Esophagus muscularis mucosa (tissue), 4 donors: ENCODE measurements at regions not wholly inside any gene's neighbourhood (a gene's known extent, or its start where the extent isn't known, plus 50 kb on each side); places are given as distances from the start of the nearest gene placed in this dataset.
A peak's percentile ranks its signal among the peaks of the same experiment; 100 is the strongest.
"Not testable (repeated sequence)": the region's sequence is repeated elsewhere in the genome, so short reads cannot be mapped to it uniquely, and the experiment has no call there.

Experiments
- DNase-seq: peaks from one replicate; pipeline ENCODE4 v3.0.0-alpha.2; 2017; ENCODE audit errors: extremely low spot score
- H3K27ac ChIP-seq, 4 donors: fragments of 200-600 bp; sonication (generic); replicated peaks in 1 of 4; 1 replicate in 3 of 4; 2 replicates in 1 of 4; pipeline ENCODE4 v1.5.1; 2016 to 2019; ENCODE audit warnings: mild to moderate bottlenecking in 1 of 4
- H3K27me3 ChIP-seq, 4 donors: fragments of 200-600 bp; sonication (generic); one replicate each; pipeline versions ENCODE4 v1.5.1 to v1.6.0; 2016 to 2019
- H3K36me3 ChIP-seq, 4 donors: fragments of 200-600 bp; sonication (generic); one replicate each; pipeline ENCODE4 v1.5.1; 2016 to 2019
- H3K4me1 ChIP-seq, 4 donors: fragments of 200-600 bp; sonication (generic); one replicate each; pipeline ENCODE4 v1.5.1; 2016 to 2019
- H3K4me3 ChIP-seq, 4 donors: fragments of 200-600 bp; sonication (generic); 1 replicate in 2 of 4; 2 replicates in 2 of 4; pipeline ENCODE4 v1.5.1; 2016 to 2019; ENCODE audit warnings: mild to moderate bottlenecking in 4 of 4, moderate library complexity in 1 of 4
- H3K9me3 ChIP-seq, 4 donors: fragments of 200-600 bp; sonication (generic); 1 replicate in 3 of 4; 2 replicates in 1 of 4; pipeline ENCODE4 v1.5.1; 2016 to 2019
- EP300 ChIP-seq: sonication (generic); formaldehyde crosslinking; IDR thresholded peaks from one replicate; pipeline ENCODE4 v1.6.1; 2017; ENCODE audit warnings: antibody characterized with exemption
- POLR2A ChIP-seq: fragments of 450-650 bp; IDR thresholded peaks from one replicate; pipeline ENCODE4 v1.6.1; 2017; ENCODE audit warnings: antibody characterized with exemption, moderate library complexity, mild to moderate bottlenecking, low read depth
- POLR2AphosphoS5 ChIP-seq, 2 donors: sonication (generic); formaldehyde crosslinking; IDR thresholded peaks; one replicate each; pipeline ENCODE4 v1.6.1; 2017; ENCODE audit warnings: antibody characterized with exemption in 2 of 2
- WGBS: methylation state at CpG from one replicate; pipeline ENCODE4 v1.1.5; 2018; 5-methylcytosine and 5-hydroxymethylcytosine counted together
- intact Hi-C: fragments of 100-400 bp; cut with DNase I; formaldehyde crosslinking; loops from one replicate; pipeline ENCODE4 v1.15.1; 2023
- TF ChIP-seq, protein P1 (sequence below), 3 experiments: fragments of 200-600 bp in 2 of 3; fragments of 450-650 bp in 1 of 3; sonication (generic) in 2 of 3; IDR thresholded peaks; one replicate each; pipeline ENCODE4 v1.5.1; 2017 to 2019; ENCODE audit warnings: antibody characterized with exemption in 3 of 3, mild to moderate bottlenecking in 2 of 3, moderate library complexity in 1 of 3

- no peak overlapping the region for H3K4me3 ChIP-seq
- no peak for DNase-seq
- H3K27ac ChIP-seq: no peak overlapping the region
- peaks cover 0 to 3% (median 0%) of the 10 kb centered on the region in 4 donors for H3K27me3 ChIP-seq
- 66% methylated on average over 4 of the region's 4 CpGs for WGBS
- intact Hi-C loops: no loop called here
- no peaks in the 10 kb centered on the region for H3K4me1 ChIP-seq
- TF ChIP-seq POLR2AphosphoS5 (IDR thresholded peaks at IDR 0.05) (no peak), EP300 (no peak), POLR2A (no peak)
- TF ChIP-seq, protein P1, sequence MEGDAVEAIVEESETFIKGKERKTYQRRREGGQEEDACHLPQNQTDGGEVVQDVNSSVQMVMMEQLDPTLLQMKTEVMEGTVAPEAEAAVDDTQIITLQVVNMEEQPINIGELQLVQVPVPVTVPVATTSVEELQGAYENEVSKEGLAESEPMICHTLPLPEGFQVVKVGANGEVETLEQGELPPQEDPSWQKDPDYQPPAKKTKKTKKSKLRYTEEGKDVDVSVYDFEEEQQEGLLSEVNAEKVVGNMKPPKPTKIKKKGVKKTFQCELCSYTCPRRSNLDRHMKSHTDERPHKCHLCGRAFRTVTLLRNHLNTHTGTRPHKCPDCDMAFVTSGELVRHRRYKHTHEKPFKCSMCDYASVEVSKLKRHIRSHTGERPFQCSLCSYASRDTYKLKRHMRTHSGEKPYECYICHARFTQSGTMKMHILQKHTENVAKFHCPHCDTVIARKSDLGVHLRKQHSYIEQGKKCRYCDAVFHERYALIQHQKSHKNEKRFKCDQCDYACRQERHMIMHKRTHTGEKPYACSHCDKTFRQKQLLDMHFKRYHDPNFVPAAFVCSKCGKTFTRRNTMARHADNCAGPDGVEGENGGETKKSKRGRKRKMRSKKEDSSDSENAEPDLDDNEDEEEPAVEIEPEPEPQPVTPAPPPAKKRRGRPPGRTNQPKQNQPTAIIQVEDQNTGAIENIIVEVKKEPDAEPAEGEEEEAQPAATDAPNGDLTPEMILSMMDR (IDR thresholded peaks at IDR 0.05): no peak
- peaks cover 0 to 10% (median 3%) of the 10 kb centered on the region in 4 donors for H3K9me3 ChIP-seq
- H3K36me3 ChIP-seq: no peaks in the 10 kb centered on the region
These were observed 100.7 kb downstream of the MTX3 start for GRCh38 chr5:79890119-79890929.

GRCh38 chr5:79888643-79889042, 102.4 kb downstream of the MTX3 start:
- 97% methylated on average over 2 of the region's 2 CpGs for WGBS
- Histone ChIP-seq H3K9me3 (peaks cover 0 to 10% (median 3%) of the 10 kb centered on the region in 4 donors), H3K27ac (no peak overlapping the region), H3K4me1 (no peaks in the 10 kb centered on the region), H3K27me3 (no peaks in the 10 kb centered on the region), H3K4me3 (no peak overlapping the region), H3K36me3 (no peaks in the 10 kb centered on the region)
- intact Hi-C loops: no loop called here
- DNase-seq: no peak
- TF ChIP-seq EP300: no peak
- TF ChIP-seq POLR2A: no peak
- TF ChIP-seq, protein P1 (IDR thresholded peaks at IDR 0.05): no peak
- no peak for TF ChIP-seq POLR2AphosphoS5 (IDR thresholded peaks at IDR 0.05)

DNA sequence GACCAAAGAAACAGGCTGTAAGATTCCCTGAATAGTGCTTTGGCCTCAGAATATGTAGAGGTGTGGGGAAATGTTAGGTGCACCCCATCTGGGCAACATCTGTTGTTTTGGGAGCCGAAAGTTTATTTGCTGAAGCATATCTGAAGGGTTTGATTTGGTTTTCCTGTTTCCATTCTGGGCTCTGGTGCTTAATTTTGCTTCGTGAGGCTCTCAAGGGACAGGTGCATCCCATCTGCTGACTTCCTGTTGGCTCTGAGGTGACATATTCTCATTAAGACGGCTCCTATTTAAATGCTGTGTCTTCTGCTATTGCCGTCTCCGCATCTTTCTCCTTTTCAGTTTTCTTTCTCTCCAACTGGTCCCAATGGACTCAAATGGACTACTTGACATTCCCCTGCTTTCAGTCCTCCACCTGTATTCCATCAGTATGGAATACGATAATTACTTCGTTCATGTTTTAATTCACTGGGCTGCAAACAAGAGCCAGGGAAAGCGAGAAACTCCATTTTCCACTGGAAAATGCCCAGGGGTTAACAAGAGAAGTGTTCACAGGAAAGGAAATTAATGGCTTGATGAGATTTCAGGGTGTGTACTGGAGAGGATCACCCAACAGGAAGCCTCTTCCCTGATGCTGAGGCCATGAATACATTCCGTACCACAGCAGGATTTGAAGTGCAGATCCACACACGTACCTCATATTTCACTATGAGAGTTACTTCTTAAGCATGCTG, 104.0 kb downstream of the MTX3 start:
- 53% methylated on average over 10 of the region's 10 CpGs for WGBS
- TF ChIP-seq POLR2AphosphoS5 (IDR thresholded peaks at IDR 0.05) (no peak), POLR2A (no peak), EP300 (no peak)
- TF ChIP-seq, protein P1 (IDR thresholded peaks at IDR 0.05): no peak

DNA sequence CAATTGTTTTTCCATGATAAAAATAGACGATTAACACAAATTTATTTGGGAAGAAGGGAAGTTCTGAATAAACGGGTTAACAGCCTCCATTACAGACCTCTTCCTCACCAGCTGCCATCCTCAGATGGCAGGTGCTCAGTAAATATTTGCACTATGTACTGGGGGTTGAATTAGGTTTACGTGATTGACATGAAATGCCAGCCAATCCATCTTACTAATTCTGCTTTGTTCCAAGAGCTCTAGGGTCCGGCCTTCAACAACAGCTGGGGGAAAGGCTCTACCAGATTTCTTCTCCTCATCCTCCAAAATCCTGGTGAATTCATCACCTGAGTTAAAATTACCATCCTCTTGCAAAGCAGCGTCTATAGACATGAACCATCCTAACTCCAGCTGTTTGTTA, 104.6 kb downstream of the MTX3 start:
- H3K27ac ChIP-seq: no peak overlapping the region
- WGBS: 60% methylated on average over 5 of the region's 5 CpGs
- intact Hi-C loops: no loop called here
- H3K36me3 ChIP-seq: no peaks in the 10 kb centered on the region
- no peaks in the 10 kb centered on the region for H3K27me3 ChIP-seq
- TF ChIP-seq, protein P1 (IDR thresholded peaks at IDR 0.05): no peak
- TF ChIP-seq POLR2A: no peak
- TF ChIP-seq EP300: no peak
- no peak for TF ChIP-seq POLR2AphosphoS5 (IDR thresholded peaks at IDR 0.05)
- H3K9me3 ChIP-seq: peaks cover 0 to 10% (median 3%) of the 10 kb centered on the region in 4 donors
- H3K4me1 ChIP-seq: no peaks in the 10 kb centered on the region
- no peak overlapping the region for H3K4me3 ChIP-seq
- DNase-seq: peak; percentile 12

More for the DNA sequence above, 104.0 kb downstream of the MTX3 start:
- H3K9me3 ChIP-seq: peaks cover 0 to 10% (median 3%) of the 10 kb centered on the region in 4 donors
- H3K4me1 ChIP-seq: no peaks in the 10 kb centered on the region
- no peaks in the 10 kb centered on the region for H3K36me3 ChIP-seq
- DNase-seq: peak; percentile 34
- H3K4me3 ChIP-seq: no peak overlapping the region
- no peak overlapping the region for H3K27ac ChIP-seq
- H3K27me3 ChIP-seq: no peaks in the 10 kb centered on the region
- intact Hi-C loops: no loop called here

DNA sequence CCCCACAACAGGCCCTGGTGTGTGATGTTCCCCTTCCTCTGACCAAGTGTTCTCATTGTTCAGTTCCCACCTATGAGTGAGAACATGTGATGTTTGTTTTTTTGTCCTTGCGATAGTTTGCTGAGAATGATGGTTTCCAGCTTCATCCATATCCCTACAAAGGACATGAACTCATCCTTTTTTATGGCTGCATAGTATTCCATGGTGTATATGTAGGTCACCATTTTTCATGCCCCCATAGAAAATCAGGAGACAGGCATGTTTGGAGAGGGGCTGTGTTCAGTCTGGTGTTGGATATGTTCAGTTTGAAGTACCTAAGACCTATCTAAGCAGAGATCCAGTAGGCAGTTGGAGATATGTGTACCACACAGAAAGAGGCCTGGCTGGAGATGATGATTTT, 111.2 kb downstream of the MTX3 start:
- H3K27me3 ChIP-seq, H3K36me3 ChIP-seq, H3K9me3 ChIP-seq, H3K27ac ChIP-seq, H3K4me3 ChIP-seq, DNase-seq, intact Hi-C loops, H3K4me1 ChIP-seq: not testable (repeated sequence)
- 80% methylated on average over 1 of the region's 1 CpG for WGBS
